Loucy (cell line): ENCODE measurements at regions not wholly inside any gene's neighbourhood (a gene's known extent, or its start where the extent isn't known, plus 50 kb on each side); places are given as distances from the start of the nearest gene placed in this dataset.

Experiments used
- H2AFZ ChIP-seq: fragments of 200-600 bp; sonication (generic); 2 replicates; pipeline ENCODE4 v1.6.0; 2016; ENCODE audit warnings: antibody characterized with exemption, mild to moderate bottlenecking, low read length, moderate library complexity
- H3F3A ChIP-seq: fragments of 200-600 bp; 2 replicates; pipeline ENCODE4 v1.6.0; 2016; ENCODE audit warnings: antibody characterized with exemption, low read depth, mild to moderate bottlenecking
- H3K27me3 ChIP-seq: fragments of 200-600 bp; sonication (generic); 2 replicates; pipeline ENCODE4 v1.6.1; 2014; ENCODE audit warnings: low read length, mild to moderate bottlenecking; ENCODE audit not compliant: insufficient read depth, poor library complexity, severe bottlenecking
- H3K36me3 ChIP-seq: fragments of 200-600 bp; sonication (generic); 2 replicates; pipeline ENCODE4 v1.6.1; 2016; ENCODE audit warnings: low read length; ENCODE audit not compliant: insufficient read depth
- H3K4me1 ChIP-seq: fragments of 200-600 bp; sonication (generic); 2 replicates; pipeline ENCODE4 v1.5.1; 2014; ENCODE audit warnings: low read length, mild to moderate bottlenecking; ENCODE audit not compliant: insufficient read depth, poor library complexity, severe bottlenecking
- H3K4me2 ChIP-seq: fragments of 200-600 bp; sonication (generic); 2 replicates; pipeline ENCODE4 v1.6.0; 2014; ENCODE audit warnings: antibody characterized with exemption, low read length, low read depth, mild to moderate bottlenecking; ENCODE audit not compliant: poor library complexity, severe bottlenecking
- H3K4me3 ChIP-seq: fragments of 200-600 bp; sonication (generic); 2 replicates; pipeline ENCODE4 v1.5.1; 2014; ENCODE audit warnings: low read length, mild to moderate bottlenecking, mixed read lengths; ENCODE audit not compliant: poor library complexity, severe bottlenecking
- H3K79me2 ChIP-seq: fragments of 200-600 bp; sonication (generic); 2 replicates; pipeline ENCODE4 v1.6.1; 2014; ENCODE audit warnings: low read length; ENCODE audit not compliant: insufficient read depth
- H3K9ac ChIP-seq: fragments of 200-600 bp; sonication (generic); 2 replicates; pipeline ENCODE4 v1.6.0; 2014; ENCODE audit warnings: mild to moderate bottlenecking, low read depth, low read length, moderate library complexity; ENCODE audit not compliant: poor library complexity, severe bottlenecking
- H3K9me2 ChIP-seq: fragments of 200-600 bp; sonication (generic); replicated peaks from 2 replicates; pipeline ENCODE4 v1.6.1; 2016; ENCODE audit warnings: low read depth, low read length, mixed read lengths
- H3K9me3 ChIP-seq: fragments of 200-600 bp; sonication (generic); 2 replicates; pipeline ENCODE4 v1.6.1; 2014; ENCODE audit warnings: mild to moderate bottlenecking, antibody characterized with exemption, low read length, low read depth; ENCODE audit not compliant: insufficient read depth
- H4K20me1 ChIP-seq: fragments of 200-600 bp; sonication (generic); 2 replicates; pipeline ENCODE4 v1.6.0; 2014; ENCODE audit warnings: antibody characterized with exemption, low read length, mild to moderate bottlenecking; ENCODE audit not compliant: insufficient read depth, poor library complexity, severe bottlenecking
- EZH2phosphoT487 ChIP-seq: fragments of 200-600 bp; IDR thresholded peaks from 2 replicates; pipeline ENCODE4 v1.6.1; 2018; ENCODE audit warnings: antibody characterized with exemption, mild to moderate bottlenecking, moderate library complexity, borderline replicate concordance
- TF ChIP-seq, protein P1 (sequence below): fragments of 200-600 bp; sonication (generic); conservative IDR thresholded peaks from 2 replicates; pipeline ENCODE4 v1.5.1; 2014; ENCODE audit warnings: mild to moderate bottlenecking, antibody characterized with exemption, low read length

DNA sequence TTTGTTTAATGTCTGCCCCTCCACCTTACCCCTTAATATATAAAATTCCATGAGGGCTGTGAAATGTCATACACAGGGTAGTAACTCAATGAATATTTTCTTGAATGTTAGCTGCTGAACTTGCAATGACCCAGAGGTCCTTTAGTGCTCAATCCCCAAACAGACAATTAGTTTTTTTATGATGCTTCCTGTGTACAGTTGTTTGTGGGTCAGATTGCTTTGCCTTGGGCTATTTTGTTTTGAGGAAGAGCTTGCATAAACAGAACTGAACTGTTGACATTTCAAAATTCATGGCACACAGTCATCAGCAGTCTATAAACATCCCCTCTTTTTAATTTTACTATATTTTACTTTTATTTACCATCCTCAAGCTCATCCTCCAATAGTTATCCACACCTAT lies 820.5 kb upstream of the SEL1L start:
- Histone ChIP-seq H3K4me1 (no peaks in the 10 kb centered on the region), H3K4me2 (no peak overlapping the region), H2AFZ (no peak overlapping the region), H4K20me1 (no peaks in the 10 kb centered on the region), H3K79me2 (no peaks in the 10 kb centered on the region), H3K9me2 (no peaks in the 10 kb centered on the region), H3K9me3 (no peaks in the 10 kb centered on the region), H3K36me3 (no peaks in the 10 kb centered on the region), H3F3A (no peaks in the 10 kb centered on the region), H3K9ac (no peak overlapping the region), H3K27me3 (no peaks in the 10 kb centered on the region), H3K4me3 (no peak overlapping the region)
- TF ChIP-seq EZH2phosphoT487 = no peak
- TF ChIP-seq, protein P1, sequence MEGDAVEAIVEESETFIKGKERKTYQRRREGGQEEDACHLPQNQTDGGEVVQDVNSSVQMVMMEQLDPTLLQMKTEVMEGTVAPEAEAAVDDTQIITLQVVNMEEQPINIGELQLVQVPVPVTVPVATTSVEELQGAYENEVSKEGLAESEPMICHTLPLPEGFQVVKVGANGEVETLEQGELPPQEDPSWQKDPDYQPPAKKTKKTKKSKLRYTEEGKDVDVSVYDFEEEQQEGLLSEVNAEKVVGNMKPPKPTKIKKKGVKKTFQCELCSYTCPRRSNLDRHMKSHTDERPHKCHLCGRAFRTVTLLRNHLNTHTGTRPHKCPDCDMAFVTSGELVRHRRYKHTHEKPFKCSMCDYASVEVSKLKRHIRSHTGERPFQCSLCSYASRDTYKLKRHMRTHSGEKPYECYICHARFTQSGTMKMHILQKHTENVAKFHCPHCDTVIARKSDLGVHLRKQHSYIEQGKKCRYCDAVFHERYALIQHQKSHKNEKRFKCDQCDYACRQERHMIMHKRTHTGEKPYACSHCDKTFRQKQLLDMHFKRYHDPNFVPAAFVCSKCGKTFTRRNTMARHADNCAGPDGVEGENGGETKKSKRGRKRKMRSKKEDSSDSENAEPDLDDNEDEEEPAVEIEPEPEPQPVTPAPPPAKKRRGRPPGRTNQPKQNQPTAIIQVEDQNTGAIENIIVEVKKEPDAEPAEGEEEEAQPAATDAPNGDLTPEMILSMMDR = no peak

DNA sequence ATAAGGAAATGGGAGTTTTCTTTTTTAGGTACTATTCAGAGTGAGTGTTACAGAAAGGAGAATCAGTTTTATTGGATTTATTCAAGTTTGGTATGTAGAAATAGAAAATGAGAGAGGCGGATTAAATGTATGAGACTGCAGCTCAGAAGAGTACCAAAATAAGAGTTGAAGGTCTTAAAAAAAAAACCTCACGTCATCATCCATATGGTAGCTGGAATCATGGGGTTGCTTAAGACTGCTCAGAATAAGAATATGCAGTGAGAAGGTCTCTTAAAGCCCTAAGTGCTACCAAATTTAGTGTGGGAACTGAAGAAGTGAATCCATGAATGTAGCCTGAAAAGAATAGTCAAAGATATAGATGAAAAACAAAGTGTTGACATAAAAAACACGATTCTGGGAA lies 825.5 kb upstream of the SEL1L start:
- no peaks in the 10 kb centered on the region for H3K9me3 ChIP-seq
- H3K79me2 ChIP-seq = no peaks in the 10 kb centered on the region
- TF ChIP-seq EZH2phosphoT487 = no peak
- TF ChIP-seq, protein P1 = no peak

GRCh38 chr14:82362452-82362851 lies 828.8 kb upstream of the SEL1L start:
- Histone ChIP-seq H3K79me2 (no peaks in the 10 kb centered on the region), H3K4me3 (no peak overlapping the region), H3K27me3 (no peaks in the 10 kb centered on the region), H3K9me3 (no peaks in the 10 kb centered on the region; the same call in 1 of the 2 replicates), H3K4me1 (no peaks in the 10 kb centered on the region), H3F3A (no peaks in the 10 kb centered on the region), H3K9ac (no peak overlapping the region), H3K4me2 (no peak overlapping the region), H3K36me3 (no peaks in the 10 kb centered on the region), H3K9me2 (no peaks in the 10 kb centered on the region), H2AFZ (no peak overlapping the region), H4K20me1 (no peaks in the 10 kb centered on the region)
- no peak for TF ChIP-seq EZH2phosphoT487
- TF ChIP-seq, protein P1 = no peak

More for the DNA sequence above, 825.5 kb upstream of the SEL1L start:
- no peaks in the 10 kb centered on the region for H3K9me2 ChIP-seq
- H3K4me1 ChIP-seq = no peaks in the 10 kb centered on the region
- H3F3A ChIP-seq = no peaks in the 10 kb centered on the region
- H2AFZ ChIP-seq = no peak overlapping the region
- no peak overlapping the region for H3K4me3 ChIP-seq
- no peaks in the 10 kb centered on the region for H3K36me3 ChIP-seq
- no peak overlapping the region for H3K9ac ChIP-seq
- H3K27me3 ChIP-seq = no peaks in the 10 kb centered on the region
- no peak overlapping the region for H3K4me2 ChIP-seq
- H4K20me1 ChIP-seq = no peaks in the 10 kb centered on the region
